ENCODE measurements at regions not wholly inside any gene's neighbourhood (a gene's known extent, or its start where the extent isn't known, plus 50 kb on each side); places are given as distances from the start of the nearest gene placed in this dataset.

GRCh38 chr18:66778048-66778447, 174.2 kb upstream of the CDH19 start:
- TF ChIP-seq CTCF (IDR thresholded peaks at IDR 0.05; ENCODE audit: poor library complexity) (no peak), EZH2 (IDR thresholded peaks at IDR 0.05; ENCODE audit: borderline replicate concordance) (no peak), EZH2phosphoT487 (IDR thresholded peaks at IDR 0.05; ENCODE audit: low read depth, severe bottlenecking, unreplicated experiment) (no peak)

Data from hepatocyte (in vitro differentiated cells).